ENCODE measurements at regions not wholly inside any gene's neighbourhood (a gene's known extent, or its start where the extent isn't known, plus 50 kb on each side); places are given as distances from the start of the nearest gene placed in this dataset.

DNA sequence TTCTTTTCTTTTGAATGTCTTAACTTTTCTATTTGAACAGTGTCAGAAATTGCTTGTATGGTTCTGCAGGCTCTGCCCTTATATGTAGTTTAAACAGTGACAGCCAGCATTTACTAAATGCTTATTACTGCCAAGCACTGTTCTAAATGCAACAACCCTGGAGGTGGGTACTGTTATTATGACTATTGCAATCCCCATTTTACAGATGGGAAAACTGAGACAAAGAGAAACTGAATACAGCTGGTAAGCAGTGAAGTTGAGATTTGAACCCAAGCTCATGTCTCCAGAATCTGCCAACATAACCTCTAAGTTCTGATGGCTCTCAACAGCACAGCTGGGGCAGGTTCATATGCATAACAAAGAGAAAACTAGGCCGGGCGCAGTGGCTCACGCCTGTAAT is 105.7 kb upstream of the GATA6 start:
- no peak for TF ChIP-seq POLR2A (IDR thresholded peaks at IDR 0.05)
- TF ChIP-seq, protein P1, sequence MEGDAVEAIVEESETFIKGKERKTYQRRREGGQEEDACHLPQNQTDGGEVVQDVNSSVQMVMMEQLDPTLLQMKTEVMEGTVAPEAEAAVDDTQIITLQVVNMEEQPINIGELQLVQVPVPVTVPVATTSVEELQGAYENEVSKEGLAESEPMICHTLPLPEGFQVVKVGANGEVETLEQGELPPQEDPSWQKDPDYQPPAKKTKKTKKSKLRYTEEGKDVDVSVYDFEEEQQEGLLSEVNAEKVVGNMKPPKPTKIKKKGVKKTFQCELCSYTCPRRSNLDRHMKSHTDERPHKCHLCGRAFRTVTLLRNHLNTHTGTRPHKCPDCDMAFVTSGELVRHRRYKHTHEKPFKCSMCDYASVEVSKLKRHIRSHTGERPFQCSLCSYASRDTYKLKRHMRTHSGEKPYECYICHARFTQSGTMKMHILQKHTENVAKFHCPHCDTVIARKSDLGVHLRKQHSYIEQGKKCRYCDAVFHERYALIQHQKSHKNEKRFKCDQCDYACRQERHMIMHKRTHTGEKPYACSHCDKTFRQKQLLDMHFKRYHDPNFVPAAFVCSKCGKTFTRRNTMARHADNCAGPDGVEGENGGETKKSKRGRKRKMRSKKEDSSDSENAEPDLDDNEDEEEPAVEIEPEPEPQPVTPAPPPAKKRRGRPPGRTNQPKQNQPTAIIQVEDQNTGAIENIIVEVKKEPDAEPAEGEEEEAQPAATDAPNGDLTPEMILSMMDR (IDR thresholded peaks at IDR 0.05) = no peak
